ENCODE measurements at regions not wholly inside any gene's neighbourhood (a gene's known extent, or its start where the extent isn't known, plus 50 kb on each side); places are given as distances from the start of the nearest gene placed in this dataset.

DNA sequence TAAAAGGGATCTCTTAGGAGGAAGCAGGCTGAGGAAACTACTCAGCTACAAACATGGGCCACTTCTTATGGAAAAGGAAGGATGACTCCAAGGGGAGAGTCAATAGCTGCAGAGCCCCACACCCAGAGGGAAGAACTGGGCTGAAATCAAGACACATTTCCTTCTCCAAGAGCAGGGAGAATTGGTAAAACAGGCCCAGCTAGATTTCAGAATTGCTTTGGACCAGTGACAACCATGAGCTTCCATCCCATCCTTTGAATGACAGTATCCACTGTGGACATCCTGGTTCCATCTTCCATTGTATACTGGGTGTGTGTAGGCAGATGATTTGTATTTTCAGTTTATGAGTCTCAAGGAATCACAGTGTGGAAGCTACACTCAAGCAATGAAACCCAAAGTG, 267.5 kb downstream of the IRF8 start:
- DNase-seq, result no peak

DNA sequence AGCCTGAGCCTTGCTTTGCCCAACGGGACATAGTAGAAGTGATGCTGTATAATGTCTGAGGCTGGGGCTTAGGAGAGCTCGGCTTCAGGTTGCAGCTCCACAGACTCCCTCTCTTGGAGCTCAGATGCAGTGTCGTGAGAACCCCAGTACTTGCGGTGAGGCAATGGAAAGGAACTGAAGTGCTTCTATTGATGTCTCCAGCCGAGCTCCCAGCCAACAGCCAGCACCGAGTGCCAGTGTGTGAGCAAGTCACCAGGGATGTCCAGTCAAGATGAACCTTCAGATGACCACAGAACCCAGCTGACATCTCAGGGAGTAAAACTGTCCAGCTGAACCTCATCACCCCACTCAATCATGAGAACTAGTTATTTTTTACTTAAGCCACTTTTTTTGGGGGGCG, 268.1 kb downstream of the IRF8 start:
- DNase-seq, result no peak

DNA sequence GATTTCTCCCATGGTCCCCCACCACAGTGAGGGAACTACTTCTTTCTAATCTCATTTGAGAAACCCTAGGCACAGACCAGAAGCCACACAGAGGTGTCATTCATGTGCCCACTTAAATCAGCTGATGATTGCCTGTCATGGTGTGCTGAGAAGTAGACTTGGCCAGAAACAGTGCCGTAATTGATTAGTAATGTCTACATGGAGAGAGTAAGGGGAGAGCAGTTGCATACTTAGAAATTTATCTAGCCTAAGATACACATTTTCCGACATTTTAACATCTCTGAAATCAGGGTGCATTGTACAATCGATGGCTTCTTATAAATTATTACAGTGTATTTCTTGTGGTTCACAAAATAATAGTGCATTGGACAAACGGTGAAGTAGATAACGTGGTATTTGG, 271.8 kb downstream of the IRF8 start:
- DNase-seq, result no peak

DNA sequence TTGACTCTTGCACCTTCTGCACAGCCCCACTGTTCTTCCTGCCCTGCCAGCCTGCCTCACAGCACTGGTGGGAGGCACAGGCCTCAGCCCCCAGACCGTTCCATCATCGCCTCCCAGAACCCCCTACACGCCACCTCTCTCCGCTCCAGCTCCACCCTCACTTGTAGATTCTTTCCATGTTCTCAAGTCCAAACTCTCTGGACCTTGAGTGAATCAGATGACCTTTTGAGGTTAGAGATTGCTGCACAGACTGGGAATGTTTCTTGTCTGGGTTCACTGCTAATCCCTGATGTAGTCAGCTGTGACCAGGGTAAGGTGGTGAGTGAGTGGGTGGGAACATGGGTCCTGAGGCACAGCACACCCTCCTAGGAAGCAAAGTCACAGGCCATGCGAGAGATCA, 272.4 kb downstream of the IRF8 start:
- DNase-seq, result no peak

- no peak for DNase-seq
These were observed 276.9 kb downstream of the IRF8 start for GRCh38 chr16:86175816-86176215.

DNA sequence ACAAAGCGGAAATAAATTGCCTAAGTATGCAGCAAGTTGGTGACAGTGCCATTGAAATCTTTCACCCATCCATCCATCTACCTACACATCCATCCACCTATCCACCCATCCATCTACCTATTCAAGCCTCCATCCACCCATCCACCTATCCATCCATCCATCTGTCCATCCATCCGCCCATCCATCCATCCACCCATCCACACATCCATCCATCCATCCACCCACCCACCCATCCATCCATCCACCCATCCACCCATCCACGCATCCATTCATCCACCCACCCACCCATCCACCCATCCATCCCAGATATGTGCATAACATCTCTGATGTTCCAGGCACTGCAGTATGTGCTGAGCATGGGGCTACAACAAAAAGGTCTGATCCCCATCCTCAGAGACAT, 277.5 kb downstream of the IRF8 start:
- DNase-seq, result no peak

DNA sequence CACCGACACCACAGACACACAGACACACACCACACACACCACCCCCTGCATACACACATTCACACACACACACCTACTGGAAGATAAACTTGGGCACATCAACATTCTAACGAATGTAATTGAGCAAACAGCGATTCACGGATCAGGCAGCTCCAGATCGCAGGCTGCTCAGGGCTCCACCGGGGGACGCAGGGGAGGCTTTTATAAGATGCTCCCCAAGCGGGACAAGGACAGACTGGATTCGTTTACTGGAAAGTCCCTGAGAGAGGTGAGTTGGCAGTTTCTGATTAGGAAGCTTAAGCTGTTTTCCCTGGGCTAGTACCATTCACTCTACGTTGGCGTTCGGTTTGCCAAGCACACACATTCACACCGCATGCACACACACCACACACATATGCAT, 281.3 kb downstream of the IRF8 start:
- DNase-seq, result no peak

- DNase-seq, result no peak
These were observed 281.8 kb downstream of the IRF8 start for GRCh38 chr16:86180780-86181179.

DNA sequence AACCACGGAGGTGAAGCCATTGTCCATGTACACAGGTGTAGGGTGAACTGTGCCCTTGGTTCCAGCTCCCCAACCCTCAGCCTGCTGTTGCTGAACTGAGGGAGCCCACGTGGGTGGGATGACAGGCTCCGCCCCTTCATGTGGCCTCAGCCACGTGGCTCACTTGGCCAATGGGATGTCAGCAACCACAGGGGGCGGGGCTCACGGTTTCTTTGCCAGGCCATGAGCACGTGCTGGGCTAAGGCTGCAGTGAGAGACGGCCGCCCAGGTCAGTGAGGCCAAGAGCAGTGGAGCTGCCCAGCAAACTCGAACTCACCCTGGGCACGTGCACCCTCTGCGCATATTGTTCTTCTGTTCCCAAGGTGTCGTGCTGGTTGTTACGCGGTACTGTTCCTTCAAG, 282.6 kb downstream of the IRF8 start:
- no peak for DNase-seq

DNA sequence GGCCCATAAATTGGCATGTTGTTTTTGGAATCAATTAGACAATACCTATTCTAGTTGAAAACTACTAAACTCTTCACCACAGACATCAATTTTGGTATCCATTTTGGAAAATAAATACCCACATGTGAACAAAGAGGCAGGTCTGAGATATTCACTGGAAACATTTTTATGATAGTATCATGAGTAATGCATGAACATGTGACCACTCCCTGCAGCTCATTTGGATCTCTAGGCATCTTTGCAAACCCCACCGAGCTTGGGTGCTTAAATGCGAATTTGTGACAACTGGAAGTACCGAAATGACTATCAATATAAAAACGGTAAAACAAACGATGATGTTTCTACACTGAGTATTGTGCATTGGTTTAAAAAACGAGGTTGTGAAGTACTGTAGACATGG, 285.2 kb downstream of the IRF8 start:
- no peak for DNase-seq

- no peak for DNase-seq
These were observed 286.1 kb downstream of the IRF8 start for GRCh38 chr16:86185089-86185488.

- DNase-seq, result no peak
These were observed 287.4 kb downstream of the IRF8 start for GRCh38 chr16:86186313-86186712.

- no peak for DNase-seq
These were observed 291.0 kb downstream of the IRF8 start for GRCh38 chr16:86189934-86190333.

DNA sequence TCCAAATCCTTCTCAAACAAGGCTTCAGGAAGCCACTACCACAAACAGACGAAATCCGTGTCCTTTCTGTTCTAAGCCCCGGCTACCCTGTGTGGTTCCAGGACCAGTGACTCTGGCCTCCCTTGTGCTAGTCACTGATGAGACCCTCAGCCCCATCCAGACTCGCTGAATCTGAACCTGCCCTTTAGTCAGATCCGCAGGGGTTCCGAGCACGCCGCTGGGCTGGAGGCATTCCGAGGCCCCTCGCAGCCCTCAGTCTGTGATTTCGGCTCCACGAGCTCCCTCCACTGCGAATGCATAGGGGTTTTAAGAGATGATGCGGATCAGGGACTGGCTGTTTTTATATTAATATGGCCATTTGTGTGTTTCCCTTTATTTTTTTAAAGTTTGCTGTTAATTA, 292.7 kb downstream of the IRF8 start:
- no peak for DNase-seq

GRCh38 chr16:86193528-86194193, 294.7 kb downstream of the IRF8 start:
- no peak for DNase-seq

DNA sequence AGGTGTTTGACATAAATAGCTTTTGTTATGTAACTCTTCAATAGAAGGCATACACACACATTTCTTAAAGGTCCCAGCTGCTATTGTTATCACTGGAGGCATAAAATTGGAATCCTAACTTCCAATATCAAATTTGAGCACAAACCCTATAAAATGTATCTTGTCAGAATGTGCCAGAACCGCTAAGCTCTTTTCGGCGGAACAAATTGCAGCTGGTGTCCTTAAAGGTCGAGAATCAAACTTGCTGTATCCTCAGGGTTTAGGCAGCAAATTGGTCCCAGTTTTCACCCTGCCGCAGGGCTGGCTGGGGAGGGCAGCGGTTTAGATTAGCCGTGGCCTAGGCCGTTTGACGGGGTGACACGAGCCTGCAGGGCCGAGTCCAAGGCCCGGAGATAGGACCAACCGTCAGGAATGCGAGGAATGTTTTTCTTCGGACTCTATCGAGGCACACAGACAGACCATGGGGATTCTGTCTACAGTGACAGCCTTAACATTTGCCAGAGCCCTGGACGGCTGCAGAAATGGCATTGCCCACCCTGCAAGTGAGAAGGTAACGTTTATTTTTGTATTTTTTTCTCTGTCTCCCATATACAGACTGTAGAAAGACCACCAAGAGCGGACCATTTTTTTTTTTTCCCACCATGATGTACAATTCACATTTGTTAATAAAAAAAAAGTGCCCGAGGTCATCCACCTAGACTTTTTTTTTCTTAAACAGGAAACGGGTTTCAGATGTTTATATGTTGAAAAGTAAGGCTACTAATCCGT, 297.1 kb downstream of the IRF8 start:
- DNase-seq, result no peak

DNA sequence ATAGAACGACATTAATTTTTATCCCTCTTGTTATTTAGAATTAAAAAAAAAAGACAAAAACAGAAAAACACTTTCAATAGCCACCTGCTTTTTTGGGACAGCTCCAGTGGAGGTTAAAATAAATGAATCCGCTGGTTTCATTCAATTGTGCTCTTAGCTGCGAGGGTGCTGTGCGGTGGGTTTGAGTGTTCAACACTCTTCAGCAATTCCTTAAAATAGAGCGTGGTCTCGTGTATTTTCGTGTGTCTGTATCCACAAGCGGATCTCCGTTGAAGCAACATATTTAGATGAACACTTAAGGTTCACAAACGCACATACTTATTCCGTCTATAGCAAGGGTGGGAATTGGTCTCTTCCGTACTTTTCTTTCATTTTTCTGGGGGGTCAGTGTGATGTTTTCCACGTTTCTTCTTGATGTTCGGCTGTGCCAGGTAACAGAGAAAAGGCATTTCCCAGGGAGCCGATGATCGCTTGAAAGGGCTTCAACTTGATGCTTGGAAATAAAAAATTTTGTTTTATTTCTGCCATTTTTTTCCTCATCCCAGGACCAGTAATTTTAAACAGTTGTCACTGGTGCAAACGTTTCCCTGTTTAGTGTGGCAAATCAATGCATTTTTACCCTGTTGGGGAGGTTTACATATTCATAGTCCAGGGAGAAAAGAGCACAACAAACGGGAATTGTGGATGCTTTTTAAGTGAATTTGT, 297.9 kb downstream of the IRF8 start:
- DNase-seq, result no peak

GRCh38 chr16:86198206-86199118, 299.5 kb downstream of the IRF8 start:
- DNase-seq, result no peak

DNA sequence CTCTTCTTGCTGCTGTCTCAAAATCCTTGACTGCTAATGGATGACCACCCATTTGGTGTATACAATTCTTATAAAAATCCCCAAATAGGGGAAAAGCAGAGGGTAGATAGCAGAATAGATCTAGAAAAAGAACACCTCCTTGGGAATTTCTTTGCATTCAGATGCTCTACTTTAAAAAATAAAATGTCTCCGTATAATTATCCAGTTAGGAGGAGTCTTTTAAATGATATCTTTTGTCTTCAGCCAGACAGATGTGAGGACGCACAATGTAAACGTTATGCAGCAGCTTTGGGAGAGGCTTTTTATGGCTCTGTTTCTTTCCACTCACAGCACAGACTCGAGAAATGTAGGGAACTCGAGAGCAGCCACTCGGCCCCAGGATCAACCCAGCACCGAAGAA, 300.2 kb downstream of the IRF8 start:
- no peak for DNase-seq

DNA sequence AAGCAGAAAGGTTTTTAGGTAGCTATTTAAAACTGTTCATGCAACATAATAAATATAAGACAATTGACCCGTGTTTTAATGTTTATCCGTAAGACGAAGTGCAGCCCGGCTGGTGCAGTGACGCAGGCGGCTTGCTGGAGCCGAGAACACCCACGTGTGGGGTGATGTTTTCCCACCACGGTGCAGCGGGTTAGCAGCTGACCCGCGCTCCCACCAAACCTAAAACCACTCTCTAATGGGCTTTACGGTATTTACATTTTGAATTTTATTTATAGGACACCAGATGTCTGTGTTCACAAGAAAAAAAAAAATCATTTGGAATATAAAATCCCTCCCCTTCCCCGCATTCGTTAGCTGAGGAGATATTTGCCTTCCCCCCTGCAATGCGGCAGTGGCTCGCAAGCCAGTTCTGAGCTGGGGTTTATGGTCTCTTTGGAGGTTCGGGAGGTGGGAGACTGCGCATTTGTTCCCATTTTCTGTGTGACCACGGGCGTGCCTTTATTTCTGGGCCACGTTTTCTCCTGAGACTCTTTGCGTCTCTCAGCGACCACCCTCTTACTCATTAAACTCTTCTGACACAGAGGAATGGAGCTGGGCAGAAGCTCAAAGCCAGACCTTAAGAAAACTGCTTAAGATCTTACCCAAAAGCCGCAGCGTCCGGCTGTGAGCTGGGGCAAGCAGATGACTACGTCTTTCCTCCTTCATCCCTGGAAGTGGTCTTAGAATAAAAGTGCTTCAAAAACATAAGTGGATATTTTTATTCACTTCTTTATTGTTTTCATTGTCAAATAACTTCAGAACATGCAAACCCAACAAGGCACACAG, 301.1 kb downstream of the IRF8 start:
- no peak for DNase-seq

DNA sequence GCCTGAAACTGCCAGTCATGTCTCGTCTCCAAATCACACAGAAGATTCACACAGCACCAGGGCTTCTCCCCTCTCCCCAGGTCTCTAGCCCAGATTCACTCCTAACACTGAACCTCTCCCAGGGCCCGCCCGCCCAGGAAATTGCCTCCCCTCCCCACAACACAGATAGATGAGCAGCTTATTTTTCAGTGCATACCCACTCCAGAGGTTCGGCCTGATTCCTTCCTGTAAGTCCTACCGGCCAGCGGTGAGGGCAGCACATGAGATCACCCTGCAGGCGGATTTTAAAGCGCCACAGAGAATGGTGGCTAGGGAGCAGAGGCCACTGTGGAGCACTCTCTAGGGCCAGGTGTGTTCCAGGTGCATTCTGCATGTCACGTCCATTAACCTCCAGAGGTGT, 301.8 kb downstream of the IRF8 start:
- no peak for DNase-seq

DNA sequence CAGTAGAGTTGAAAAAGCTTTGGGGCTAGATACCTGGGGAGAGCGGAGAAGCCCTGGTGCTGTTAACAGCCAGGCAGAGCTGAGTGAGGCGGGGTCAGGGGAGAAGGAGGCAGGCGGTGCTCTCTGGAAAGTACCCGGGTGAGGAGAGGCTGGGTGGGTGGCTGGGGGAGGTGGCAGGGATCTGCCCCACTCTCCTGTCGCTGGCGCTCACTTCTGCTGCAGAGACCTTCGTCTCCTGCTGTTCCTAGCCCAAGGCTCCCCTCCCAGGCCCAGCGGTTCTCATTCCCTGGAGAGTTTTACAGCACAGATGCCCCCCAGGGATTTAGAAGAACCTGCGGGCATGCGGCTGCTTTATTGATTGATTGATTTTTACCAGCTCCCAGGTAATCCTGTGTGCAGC, 302.8 kb downstream of the IRF8 start:
- DNase-seq, result no peak

Data from stimulated activated CD8-positive, alpha-beta memory T cell treated with anti-CD3 and anti-CD28 coated beads, Interleukin-4, amount 100 ng/mL, for 48 hours (primary cell).